MG63 (cell line): ENCODE measurements at regions not wholly inside any gene's neighbourhood (a gene's known extent, or its start where the extent isn't known, plus 50 kb on each side); places are given as distances from the start of the nearest gene placed in this dataset.

Experiments used
- DNase-seq: peaks from one replicate; pipeline ENCODE4 v3.0.0-alpha.2; 2020
- H3K27me3 ChIP-seq: fragments of 250-450 bp; sonication (Bioruptor Pico); 2 replicates; pipeline ENCODE4 v1.5.1; 2020; ENCODE audit warnings: mild to moderate bottlenecking, moderate library complexity
- H3K36me3 ChIP-seq: fragments of 250-450 bp; sonication (Bioruptor Pico); 2 replicates; pipeline ENCODE4 v1.5.1; 2020; ENCODE audit warnings: mild to moderate bottlenecking, moderate library complexity
- H3K4me3 ChIP-seq: fragments of 250-450 bp; sonication (Bioruptor Pico); 2 replicates; pipeline ENCODE4 v1.5.1; 2020; ENCODE audit warnings: mild to moderate bottlenecking, moderate library complexity
- H3K9me3 ChIP-seq: fragments of 250-450 bp; sonication (Bioruptor Pico); 2 replicates; pipeline ENCODE4 v1.5.1; 2020; ENCODE audit warnings: mild to moderate bottlenecking, moderate library complexity

DNA sequence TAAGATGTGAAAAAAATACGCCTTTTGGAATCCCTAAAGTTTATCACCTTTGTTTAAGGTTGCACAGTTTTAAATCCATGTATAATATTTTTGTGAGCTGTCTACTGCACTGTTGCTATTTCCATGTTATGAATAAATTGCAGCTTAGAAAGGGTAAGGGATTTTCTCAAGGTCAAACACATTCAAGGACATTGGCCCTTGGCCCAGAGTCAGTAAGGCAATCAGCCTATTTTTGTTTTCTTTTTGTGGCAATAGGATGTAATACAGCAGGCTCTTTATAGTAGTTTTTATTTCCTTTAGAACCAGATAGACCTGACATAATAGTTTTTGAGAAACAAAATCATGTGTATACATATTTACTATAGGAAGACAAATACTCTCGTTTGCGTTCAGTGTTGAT is 219.8 kb downstream of the ACTR3B start:
- Histone ChIP-seq H3K27me3 (no peaks in the 10 kb centered on the region), H3K36me3 (no peaks in the 10 kb centered on the region), H3K9me3 (no peaks in the 10 kb centered on the region), H3K4me3 (no peak overlapping the region)
- DNase-seq, result no peak

DNA sequence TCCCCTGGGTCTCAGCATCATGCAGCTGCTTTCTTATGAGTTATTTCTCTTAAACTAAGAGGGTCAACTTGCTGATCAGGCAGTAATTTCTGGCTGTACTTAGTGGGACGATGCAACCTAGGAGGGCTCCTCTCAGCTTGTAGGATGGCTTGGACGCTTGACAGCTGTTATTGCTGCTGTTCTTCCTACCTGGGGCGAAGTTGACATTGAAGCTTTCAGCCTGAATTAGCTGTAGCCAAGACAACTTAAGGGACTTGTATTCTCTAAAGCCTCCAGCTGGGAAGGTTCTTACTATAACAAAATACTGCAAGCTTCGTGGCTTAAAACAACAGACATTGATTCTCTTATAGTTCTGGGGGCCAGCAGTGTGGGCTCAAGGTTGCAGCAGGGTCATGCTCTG is 224.9 kb downstream of the ACTR3B start:
- Histone ChIP-seq H3K36me3 (no peaks in the 10 kb centered on the region), H3K4me3 (no peak overlapping the region), H3K27me3 (no peaks in the 10 kb centered on the region), H3K9me3 (no peaks in the 10 kb centered on the region)
- DNase-seq, result no peak

DNA sequence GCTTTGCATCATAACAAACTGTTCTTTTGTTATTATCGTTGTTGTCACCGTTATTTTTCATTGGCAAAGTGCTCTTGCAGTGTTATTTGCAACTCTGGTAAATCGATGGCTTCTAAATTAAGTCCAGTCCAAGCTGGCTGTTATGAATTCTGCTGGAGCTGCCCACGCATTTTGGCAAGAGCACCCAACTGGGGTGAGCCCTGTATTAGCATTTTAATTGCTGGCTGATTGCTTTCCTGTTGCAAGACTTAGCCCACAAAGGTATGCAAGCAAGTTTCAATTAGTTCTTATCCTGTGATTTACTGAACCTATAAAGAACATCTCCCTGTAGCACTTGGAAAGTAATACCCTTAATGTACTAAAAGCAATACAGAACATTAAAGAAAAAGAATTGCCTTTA is 226.8 kb downstream of the ACTR3B start:
- Histone ChIP-seq H3K27me3 (no peaks in the 10 kb centered on the region), H3K36me3 (no peaks in the 10 kb centered on the region), H3K4me3 (no peak overlapping the region), H3K9me3 (no peaks in the 10 kb centered on the region)
- DNase-seq, result no peak

DNA sequence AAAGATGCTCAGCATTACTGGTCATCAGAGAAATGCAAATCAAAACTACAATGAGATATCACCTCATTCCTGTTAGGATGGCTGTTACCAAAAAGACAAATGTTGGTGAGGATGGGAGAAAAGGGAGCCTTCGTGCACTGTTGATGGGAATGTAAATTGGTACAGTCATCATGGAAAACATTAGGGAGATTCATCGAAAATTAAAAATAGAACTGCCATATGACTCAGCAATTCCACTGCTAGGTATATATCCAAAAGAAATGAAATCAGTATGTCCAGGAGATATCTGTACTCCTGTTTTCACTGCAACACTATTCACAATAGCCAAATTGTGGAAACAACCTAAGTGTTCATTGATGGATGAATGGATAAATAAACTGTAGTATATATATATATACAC is 228.1 kb downstream of the ACTR3B start:
- no peaks in the 10 kb centered on the region for H3K36me3 ChIP-seq
- no peak for DNase-seq

DNA sequence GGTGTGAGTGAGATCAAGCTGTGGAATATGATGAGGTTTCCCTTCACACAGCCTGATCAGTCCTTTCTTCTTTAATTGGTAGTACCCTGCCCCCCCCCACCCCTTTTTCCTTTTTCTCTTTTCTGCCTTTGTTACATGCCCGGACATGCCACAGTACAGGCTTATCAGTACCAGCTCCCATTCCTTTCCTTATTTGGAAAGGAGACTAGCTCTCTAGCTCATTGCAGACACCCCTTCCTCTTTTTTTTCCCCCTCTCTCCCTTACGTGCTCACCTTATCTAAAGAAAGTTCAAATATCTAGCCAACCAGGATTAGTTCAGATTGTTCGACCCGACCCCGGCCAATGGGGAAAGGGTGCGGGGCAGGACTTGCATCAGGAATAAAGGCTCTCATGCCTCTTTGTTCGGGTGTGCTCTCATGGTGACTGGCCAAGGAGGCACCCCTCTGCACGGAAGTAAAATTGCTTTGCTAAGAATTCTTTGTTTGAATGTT is 230.4 kb downstream of the ACTR3B start:
- no peak overlapping the region for H3K4me3 ChIP-seq
- no peak for DNase-seq
- no peaks in the 10 kb centered on the region for H3K9me3 ChIP-seq
- H3K27me3 ChIP-seq, result no peaks in the 10 kb centered on the region
- H3K36me3 ChIP-seq, result no peaks in the 10 kb centered on the region

More for the DNA sequence above, 228.1 kb downstream of the ACTR3B start:
- Histone ChIP-seq H3K4me3 (no peak overlapping the region), H3K9me3 (no peaks in the 10 kb centered on the region), H3K27me3 (no peaks in the 10 kb centered on the region)

DNA sequence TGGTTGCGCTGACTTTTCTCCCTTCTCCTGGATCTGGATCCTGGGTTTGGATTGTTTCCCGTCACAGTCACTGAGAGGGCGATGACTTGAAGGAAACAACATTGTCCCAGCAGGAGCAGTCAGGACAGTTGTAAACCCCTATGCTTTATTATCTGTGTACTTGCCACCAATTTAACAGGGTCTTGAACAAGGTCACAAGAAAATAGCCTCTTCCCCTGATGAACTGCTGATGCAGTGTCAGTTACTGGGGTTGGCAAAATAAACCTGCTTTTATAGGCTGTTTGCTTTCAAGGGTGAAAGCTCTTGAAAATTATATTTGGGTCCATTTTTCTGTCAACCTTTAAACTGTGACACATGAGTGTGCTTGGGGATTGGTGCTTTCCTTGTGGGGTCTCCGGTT is 238.9 kb downstream of the ACTR3B start:
- Histone ChIP-seq H3K27me3 (no peaks in the 10 kb centered on the region), H3K4me3 (no peak overlapping the region), H3K9me3 (no peaks in the 10 kb centered on the region), H3K36me3 (no peaks in the 10 kb centered on the region)
- DNase-seq, result no peak

DNA sequence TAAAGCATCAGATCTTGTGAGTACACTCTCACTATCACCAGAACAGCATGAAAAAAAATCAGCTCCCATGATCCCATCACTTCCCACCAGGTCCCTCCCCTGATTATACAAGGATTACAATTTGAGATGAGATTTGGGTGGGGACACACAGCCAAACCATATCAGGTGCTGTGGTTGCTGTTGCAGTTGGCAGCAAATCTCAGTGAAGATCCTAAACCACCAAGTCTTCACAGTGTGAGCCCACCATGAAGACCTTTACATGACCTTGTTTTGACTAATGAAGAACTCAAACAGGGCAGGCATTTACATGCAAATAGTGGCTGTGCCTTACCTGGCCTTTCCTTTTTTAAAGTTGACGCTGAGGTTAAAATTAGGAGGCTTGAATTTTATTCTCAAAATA is 242.6 kb downstream of the ACTR3B start:
- H3K36me3 ChIP-seq, result no peaks in the 10 kb centered on the region
- H3K27me3 ChIP-seq, result no peaks in the 10 kb centered on the region
- DNase-seq, result no peak
- no peak overlapping the region for H3K4me3 ChIP-seq
- H3K9me3 ChIP-seq, result no peaks in the 10 kb centered on the region

DNA sequence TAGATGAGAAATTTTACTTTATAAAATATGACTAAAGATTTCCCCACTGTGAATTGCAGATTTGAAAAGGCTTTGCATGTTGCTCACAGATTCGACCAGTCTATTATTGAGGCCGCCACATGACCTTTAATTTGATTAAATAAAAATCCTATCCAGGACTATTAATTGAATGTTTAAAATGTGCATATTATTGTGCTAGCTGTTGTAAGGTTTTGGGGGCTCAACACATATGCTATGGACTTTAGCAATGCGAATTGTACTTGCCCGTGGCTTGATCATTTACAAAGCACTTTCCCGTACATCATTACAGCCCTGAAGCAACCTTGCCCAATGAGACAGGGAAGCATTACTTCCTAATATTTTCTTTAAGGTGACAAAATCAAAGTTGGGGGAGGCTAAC is 243.0 kb downstream of the ACTR3B start:
- no peaks in the 10 kb centered on the region for H3K36me3 ChIP-seq

DNA sequence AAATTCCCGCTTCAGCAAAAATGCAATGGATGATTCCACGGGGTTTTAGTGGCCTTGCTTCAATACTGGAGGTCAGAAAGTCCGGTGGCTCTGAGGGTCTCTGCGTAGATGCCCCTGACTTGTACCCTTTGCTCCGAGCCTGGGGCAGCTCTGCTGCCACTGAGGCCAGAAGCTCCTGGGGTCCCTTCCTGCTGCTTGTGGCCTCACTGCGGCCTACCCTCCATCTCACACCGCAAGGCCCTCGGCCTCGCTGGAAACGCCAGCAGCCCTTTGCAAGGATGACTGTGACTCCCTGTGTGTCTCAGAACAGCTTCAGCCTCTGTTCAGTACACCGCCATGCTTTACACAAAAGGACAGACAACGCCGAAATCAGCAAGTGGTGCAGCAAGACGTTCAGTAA is 244.8 kb downstream of the ACTR3B start:
- no peak for DNase-seq
- Histone ChIP-seq H3K36me3 (no peaks in the 10 kb centered on the region), H3K4me3 (no peak overlapping the region), H3K9me3 (no peaks in the 10 kb centered on the region), H3K27me3 (no peaks in the 10 kb centered on the region)

More for the DNA sequence above, 243.0 kb downstream of the ACTR3B start:
- no peaks in the 10 kb centered on the region for H3K9me3 ChIP-seq
- no peak for DNase-seq
- H3K27me3 ChIP-seq, result no peaks in the 10 kb centered on the region
- no peak overlapping the region for H3K4me3 ChIP-seq

DNA sequence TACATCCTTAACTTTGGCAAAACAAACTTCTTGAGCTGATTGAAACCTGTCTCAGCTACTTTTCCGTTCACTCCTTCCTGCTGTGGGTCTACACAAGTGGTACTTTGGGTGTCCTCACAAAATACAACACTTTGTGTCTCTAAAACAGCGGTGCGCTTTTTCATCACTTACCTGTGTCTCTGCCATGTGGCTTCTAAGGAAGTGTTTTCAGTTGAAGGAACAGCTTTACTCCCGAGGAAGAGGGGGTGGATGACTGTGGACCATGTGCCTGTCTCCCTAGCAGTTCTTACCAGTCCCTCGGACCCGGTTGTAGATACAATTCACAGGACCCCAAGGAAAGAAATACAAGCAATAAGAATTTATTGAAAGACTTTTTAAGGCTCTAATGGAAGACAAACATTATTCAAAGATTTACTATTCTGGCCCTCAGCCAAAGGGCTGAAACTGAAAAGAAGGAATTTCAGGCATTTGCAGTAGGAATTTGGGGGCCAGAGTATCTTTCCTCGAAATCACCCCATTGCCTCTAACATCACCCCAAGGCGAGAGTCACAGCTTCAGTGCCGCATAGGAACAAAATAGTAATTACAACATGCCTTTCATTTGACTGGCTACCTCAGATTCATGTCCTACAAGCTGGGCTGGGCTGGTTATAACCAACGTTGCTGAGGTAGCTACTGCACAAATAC is 246.3 kb downstream of the ACTR3B start:
- Histone ChIP-seq H3K27me3 (no peaks in the 10 kb centered on the region), H3K36me3 (no peaks in the 10 kb centered on the region), H3K4me3 (no peak overlapping the region), H3K9me3 (no peaks in the 10 kb centered on the region)
- DNase-seq, result no peak

DNA sequence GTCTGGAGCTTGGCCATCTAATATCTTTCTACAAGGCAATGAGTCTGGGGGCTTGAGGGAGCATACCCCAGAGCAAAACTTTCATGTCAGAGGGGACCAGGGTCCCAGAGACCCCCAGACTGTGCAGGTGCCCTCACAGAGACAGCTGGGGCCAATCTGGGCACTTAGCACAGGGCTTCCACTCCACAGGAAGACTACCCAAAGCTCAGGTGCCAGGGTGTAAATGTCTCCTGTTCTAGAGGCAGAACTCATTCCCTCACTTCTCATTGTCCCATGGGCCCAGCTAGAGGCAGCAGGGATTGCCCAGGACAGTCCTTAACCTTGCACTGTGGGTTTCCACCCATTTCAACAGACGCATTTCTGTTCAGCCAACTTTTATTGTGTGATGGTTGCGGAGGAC is 246.9 kb downstream of the ACTR3B start:
- Histone ChIP-seq H3K27me3 (no peaks in the 10 kb centered on the region), H3K4me3 (no peak overlapping the region), H3K9me3 (no peaks in the 10 kb centered on the region), H3K36me3 (no peaks in the 10 kb centered on the region)
- DNase-seq, result no peak

DNA sequence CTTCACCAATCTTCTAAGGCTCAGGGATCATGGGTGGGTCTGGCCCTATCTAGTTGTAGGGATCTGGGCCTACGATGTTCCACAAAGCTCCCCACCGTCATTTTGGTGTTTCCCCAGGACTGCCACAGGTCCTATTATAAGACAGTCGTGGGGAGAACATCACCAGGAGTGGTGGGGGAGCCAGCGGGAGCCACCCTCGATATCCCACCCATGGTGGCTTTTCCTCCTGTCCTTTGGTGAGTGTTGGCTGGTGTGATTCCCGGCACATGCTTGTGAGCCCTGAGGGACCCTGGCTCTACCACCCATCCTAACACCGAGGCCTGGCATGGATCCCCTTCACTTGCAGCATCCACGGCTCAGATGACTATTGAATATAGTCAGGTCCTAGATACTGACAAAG is 247.4 kb downstream of the ACTR3B start:
- DNase-seq, result no peak
- Histone ChIP-seq H3K4me3 (no peak overlapping the region), H3K36me3 (no peaks in the 10 kb centered on the region), H3K27me3 (no peaks in the 10 kb centered on the region), H3K9me3 (no peaks in the 10 kb centered on the region)

DNA sequence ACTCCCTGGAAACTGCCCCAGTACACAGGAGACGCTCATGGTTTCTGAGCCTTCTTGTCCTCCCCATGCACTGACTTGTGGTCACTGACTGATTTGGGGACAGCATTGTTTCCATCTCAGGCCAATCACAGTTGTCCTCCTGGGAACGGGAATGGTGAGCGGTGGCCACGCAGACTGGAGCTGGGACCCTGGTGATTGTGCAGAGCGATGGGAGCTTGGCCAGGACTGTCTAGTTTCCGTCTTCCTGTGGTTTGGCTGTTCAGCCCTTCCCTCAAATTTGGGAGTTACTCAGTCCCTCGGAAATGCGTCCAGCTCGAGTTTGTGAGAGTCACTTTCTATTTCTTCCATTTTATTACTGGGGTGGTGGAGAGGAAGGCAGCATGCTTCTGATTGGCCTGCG is 250.9 kb downstream of the ACTR3B start:
- H3K27me3 ChIP-seq, result no peaks in the 10 kb centered on the region
- no peaks in the 10 kb centered on the region for H3K9me3 ChIP-seq
- no peak for DNase-seq
- H3K36me3 ChIP-seq, result no peaks in the 10 kb centered on the region
- no peak overlapping the region for H3K4me3 ChIP-seq

DNA sequence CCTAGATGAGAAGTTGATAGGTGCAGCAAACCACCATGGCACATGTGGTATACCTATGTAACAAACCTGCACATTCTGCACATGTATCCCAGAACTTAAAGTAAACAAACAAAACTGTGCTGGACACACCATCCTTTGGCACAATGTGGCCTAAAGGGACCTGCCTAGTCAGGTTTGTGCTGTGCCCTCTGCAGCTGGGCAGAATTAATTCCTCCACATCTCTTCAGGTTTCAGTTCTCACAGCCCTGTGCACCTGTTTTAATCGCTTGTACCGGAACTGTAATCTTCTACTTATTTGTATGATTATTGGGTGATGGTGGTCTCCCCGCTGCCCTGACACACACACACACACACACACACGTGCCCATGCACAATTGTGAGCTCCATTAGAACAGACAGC is 252.7 kb downstream of the ACTR3B start:
- no peaks in the 10 kb centered on the region for H3K9me3 ChIP-seq
- H3K27me3 ChIP-seq, result no peaks in the 10 kb centered on the region
- no peak overlapping the region for H3K4me3 ChIP-seq
- no peaks in the 10 kb centered on the region for H3K36me3 ChIP-seq
- DNase-seq, result no peak

DNA sequence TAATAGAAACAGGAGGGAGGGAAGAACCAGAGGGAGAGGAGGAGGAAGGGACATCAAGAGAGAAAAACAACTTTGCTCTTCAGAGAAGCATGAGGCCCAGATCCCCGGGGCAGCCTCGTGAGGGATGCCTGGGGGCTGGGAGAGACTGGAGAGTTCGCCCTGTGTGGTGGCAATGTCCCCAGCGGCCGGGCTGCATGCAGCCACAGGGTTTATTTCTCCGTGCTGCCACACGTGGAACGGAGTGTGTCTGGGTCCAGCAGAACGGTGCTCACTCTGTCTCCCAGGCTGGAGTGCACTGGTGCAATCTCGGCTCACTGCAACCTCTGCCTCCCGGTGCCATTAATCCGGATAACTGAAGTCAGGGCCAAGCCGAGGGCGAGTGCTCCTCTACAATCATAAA is 257.7 kb downstream of the ACTR3B start:
- Histone ChIP-seq H3K36me3 (no peaks in the 10 kb centered on the region), H3K27me3 (no peaks in the 10 kb centered on the region), H3K4me3 (no peak overlapping the region), H3K9me3 (no peaks in the 10 kb centered on the region)
- DNase-seq, result no peak

DNA sequence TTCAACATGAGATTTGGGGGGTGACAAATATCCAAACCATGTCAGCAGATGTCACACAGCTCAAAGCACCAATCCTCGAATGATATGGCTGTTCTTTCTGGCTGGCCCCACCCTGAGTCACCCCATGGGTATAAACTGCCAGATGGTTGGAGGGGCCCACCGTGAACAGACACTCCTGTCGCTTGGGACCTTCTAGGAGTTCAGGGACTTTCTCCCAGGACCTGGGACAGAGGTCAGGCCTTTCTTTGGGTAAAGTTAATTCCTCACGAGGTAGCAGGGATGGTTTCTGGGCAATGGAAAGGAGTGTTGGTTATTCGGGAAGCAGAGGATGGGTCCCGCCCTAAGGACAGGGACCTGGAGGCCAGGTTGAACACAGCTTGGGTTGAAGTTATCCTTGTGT is 262.0 kb downstream of the ACTR3B start:
- Histone ChIP-seq H3K36me3 (no peaks in the 10 kb centered on the region), H3K27me3 (no peaks in the 10 kb centered on the region), H3K4me3 (no peak overlapping the region), H3K9me3 (no peaks in the 10 kb centered on the region)
- DNase-seq, result no peak

DNA sequence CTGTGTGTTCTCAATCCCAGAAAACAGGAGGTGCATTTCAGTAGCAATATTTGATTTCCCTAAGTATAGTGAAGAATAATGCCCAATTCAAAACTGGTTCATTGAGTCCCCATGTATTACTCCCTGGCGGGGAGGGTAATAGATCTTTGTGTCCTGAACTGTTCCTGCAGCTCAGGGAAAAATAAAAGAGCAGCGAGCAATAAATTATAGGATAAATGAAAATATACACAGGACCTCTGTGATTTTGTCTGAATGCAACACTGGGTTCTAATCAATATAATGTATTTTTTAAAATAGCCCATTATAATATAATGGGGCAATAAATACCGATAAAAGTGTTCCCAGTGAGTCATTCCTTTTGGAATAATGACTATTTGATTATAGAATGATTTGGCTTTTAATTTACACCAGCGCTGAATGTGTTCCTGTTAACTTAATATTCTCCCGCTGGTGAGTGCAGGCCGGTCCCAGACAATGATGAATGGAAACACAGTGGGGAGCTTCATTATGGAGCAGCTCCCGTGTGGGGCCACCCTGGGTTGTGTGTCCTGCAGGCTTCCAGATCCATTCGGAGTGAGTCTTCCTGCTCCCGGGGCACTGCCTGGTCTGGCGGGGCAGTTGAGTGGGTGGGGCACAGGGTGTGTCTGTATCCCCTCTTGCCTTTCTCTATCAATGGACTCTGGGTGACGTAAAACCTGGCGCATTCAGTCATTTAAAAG is 263.1 kb downstream of the ACTR3B start:
- no peaks in the 10 kb centered on the region for H3K9me3 ChIP-seq
- no peaks in the 10 kb centered on the region for H3K27me3 ChIP-seq
- H3K36me3 ChIP-seq, result no peaks in the 10 kb centered on the region
- DNase-seq, result no peak
- H3K4me3 ChIP-seq, result no peak overlapping the region

DNA sequence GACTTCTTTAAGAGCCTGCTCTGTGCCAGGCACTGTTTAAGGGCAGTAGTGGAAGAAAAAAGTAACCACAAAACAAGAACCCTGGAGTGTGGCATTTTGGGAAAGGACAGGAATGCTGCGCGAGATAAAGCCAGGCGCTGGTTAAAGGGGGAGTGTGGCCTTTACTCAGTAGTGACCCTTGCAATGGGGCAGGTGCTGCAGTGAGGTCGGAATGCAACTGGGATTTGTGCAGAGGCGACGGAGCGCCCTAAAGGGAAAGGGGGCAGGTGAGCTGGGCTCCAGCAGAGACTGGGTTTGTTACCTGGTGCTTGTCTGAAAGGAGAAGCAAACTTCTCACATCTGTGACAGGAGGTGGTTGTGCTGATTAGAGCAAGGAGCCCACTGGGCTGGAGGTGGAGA is 263.6 kb downstream of the ACTR3B start:
- H3K36me3 ChIP-seq, result no peaks in the 10 kb centered on the region
- no peaks in the 10 kb centered on the region for H3K27me3 ChIP-seq
- no peaks in the 10 kb centered on the region for H3K9me3 ChIP-seq
- DNase-seq, result no peak
- H3K4me3 ChIP-seq, result no peak overlapping the region
